KOPT-K1 (cell line): ENCODE measurements at regions not wholly inside any gene's neighbourhood (a gene's known extent, or its start where the extent isn't known, plus 50 kb on each side); places are given as distances from the start of the nearest gene placed in this dataset.

ENCODE experiments used
- H3K27ac ChIP-seq: fragments of 200-600 bp; sonication (generic); 2 replicates; pipeline ENCODE4 v1.5.1; 2016; ENCODE audit warnings: antibody characterized with exemption, mild to moderate bottlenecking, low read depth, low read length; ENCODE audit not compliant: poor library complexity, severe bottlenecking
- H3K36me3 ChIP-seq: fragments of 200-600 bp; sonication (generic); 2 replicates; pipeline ENCODE4 v1.5.1; 2017; ENCODE audit warnings: antibody characterized with exemption, mild to moderate bottlenecking, low read length, moderate library complexity; ENCODE audit not compliant: insufficient read depth
- H3K9me3 ChIP-seq: fragments of 200-600 bp; sonication (generic); 2 replicates; pipeline ENCODE4 v1.5.1; 2017; ENCODE audit warnings: antibody characterized with exemption, low read length, mild to moderate bottlenecking; ENCODE audit not compliant: insufficient read depth, poor library complexity, severe bottlenecking

DNA sequence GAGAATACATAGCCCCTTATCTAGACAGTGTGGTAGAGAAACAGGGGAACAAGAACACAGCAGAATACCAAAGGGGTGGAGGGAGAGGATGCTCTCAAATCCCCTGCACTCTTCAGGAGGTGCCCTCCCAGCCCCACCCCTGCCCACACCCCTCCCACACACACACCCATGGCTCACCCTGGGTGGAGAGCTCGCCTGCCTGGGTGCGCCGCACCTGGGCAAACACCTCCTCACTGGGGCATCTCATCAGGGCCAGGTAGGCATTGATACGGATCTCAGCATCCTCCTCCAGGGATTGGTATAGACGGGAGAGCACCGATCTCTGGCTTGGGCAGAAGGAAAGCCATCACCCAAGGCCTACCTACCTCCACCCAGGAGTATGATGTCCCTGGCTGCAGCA lies 95.2 kb downstream of the LITAF start:
- H3K27ac ChIP-seq: no peak overlapping the region
- H3K36me3 ChIP-seq: no peaks in the 10 kb centered on the region
- peaks cover 10% of the 10 kb centered on the region for H3K9me3 ChIP-seq

DNA sequence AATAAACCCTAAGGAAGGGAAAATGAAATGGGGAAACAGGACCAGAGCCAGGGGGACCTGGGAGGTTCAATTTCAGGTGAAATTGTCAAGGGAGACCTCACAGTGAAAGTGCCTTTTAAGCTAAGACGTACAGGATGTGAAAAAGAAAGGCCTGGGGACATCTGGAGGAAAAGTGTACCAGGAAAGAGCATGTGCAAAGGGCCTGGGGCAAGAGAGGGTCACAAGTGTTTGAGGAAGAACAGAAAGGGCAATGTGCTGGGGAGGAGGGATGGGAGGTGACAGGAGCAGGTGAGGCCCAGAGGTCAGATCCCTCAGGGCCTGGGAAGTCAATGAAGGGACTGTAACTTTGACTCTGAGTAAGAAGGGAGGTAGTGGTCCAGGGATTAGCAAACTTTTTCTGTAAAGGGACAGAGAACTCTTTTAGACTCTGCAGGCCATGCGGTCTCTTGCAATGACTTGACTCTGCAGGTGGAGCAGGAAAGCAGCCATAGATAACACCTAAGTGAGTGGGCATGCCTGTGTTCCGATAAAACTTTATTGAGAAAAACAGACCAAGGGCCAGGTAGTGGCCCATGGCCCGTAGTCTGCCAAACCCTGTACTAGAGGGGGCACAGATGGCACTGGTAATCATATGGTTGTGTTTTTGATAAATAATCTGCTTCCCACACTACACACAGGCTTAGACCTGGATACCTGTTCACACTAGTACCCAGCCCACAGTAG lies 93.8 kb downstream of the LITAF start:
- peaks cover 10% of the 10 kb centered on the region for H3K9me3 ChIP-seq
- no peak overlapping the region for H3K27ac ChIP-seq
- H3K36me3 ChIP-seq: no peaks in the 10 kb centered on the region

DNA sequence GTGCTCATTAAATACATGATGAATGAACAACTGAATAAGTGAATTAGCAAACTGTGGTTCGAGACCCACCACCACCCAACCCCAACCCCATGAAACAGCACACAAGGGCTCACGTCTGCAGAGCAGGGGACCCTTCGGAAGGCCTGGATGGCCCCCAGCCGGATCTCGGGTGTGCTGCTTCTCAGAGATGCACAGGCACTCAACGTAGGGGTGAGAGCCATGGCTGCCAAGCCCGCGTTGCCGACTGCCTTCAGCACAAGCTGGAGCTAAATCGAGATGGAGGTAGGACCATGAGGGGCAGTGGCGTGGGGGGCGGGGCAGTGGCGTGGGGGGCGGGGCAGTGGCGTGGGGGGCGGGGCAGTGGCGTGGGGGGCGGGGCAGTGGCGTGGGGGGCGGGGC lies 93.2 kb downstream of the LITAF start:
- H3K36me3 ChIP-seq: no peaks in the 10 kb centered on the region
- peaks cover 10% of the 10 kb centered on the region for H3K9me3 ChIP-seq
- H3K27ac ChIP-seq: no peak overlapping the region

DNA sequence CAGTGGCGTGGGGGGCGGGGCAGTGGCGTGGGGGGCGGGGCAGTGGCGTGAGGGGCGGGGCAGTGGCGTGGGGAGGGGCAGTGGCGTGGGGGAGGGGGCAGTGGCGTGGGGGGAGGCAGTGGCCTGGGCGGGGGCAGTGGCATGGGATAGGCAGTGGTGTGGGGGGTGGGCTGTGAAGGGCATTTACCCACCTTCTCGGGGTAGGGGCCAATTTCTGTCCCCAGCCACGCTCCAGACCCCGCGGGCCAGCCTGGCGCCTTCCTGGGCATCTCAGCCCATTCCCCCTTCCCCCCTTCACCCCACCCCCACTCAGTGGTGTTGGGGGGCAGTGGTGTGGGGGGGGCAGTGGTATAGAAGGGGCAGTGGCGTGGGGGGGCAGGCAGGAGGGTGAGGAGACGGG lies 92.7 kb downstream of the LITAF start:
- no peak overlapping the region for H3K27ac ChIP-seq
- H3K36me3 ChIP-seq: no peaks in the 10 kb centered on the region
- peaks cover 10% of the 10 kb centered on the region for H3K9me3 ChIP-seq

DNA sequence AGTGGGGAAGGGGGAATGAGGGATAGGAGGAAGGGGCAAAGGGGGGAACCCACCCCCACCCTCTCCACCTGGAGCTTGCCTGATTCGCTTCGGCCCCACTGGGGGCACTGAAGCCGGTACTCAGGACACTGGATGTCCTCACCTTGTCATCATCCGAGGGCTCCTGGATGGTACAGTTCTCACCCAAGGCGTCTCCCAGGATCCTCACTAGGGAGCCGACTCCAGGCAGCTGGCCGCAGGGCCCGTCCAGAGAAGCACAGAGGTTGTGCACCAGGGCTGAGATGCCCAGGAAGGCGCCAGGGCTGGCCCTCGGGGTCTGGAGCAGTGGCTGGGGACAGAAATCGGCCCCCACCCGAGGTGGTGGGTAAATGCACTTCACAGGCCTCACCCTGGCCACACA lies 92.3 kb downstream of the LITAF start:
- peaks cover 10% of the 10 kb centered on the region for H3K9me3 ChIP-seq
- H3K27ac ChIP-seq: no peak overlapping the region
- no peaks in the 10 kb centered on the region for H3K36me3 ChIP-seq

DNA sequence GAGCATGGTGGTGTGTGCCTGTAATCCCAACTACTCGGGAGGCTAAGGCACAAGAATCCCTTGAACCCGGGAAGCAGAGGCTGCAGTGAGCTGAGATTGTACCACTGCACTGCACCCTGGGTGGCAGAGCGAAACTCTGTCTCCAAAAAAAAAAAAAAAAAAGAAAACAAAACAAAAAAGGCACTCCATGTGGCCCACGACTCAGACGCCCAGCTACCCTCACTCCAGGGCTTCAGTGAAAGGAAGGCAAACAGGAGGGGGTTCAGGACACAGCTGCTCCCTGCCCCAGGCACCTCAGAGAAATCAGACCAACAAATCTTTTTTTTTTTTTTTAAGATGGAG lies 91.7 kb downstream of the LITAF start:
- Histone ChIP-seq H3K9me3 (peaks cover 10% of the 10 kb centered on the region), H3K27ac (no peak overlapping the region), H3K36me3 (no peaks in the 10 kb centered on the region)
